CD14-positive monocyte (primary cell): ENCODE measurements at regions not wholly inside any gene's neighbourhood (a gene's known extent, or its start where the extent isn't known, plus 50 kb on each side); places are given as distances from the start of the nearest gene placed in this dataset.

Experiments
- DNase-seq, 3 donors: peaks; one replicate each; pipeline ENCODE4 v3.0.0-alpha.2; 2011 to 2022
- H2AFZ ChIP-seq: 2 replicates; pipeline ENCODE4 v1.6.0; 2012; ENCODE audit warnings: mild to moderate bottlenecking, low read depth, low read length, inconsistent platforms; ENCODE audit not compliant: insufficient read depth, poor library complexity, severe bottlenecking
- H3K27ac ChIP-seq, 2 donors: 1 replicate in 1 of 2; 2 replicates in 1 of 2; pipeline ENCODE4 v1.5.1; 2012 to 2013; ENCODE audit warnings: low read length in 2 of 2, control low read depth in 1 of 2, inconsistent platforms in 1 of 2, low read depth in 1 of 2, mild to moderate bottlenecking in 1 of 2
- H3K27me3 ChIP-seq, 2 donors: one replicate each; pipeline versions ENCODE4 v1.6.0 to v1.6.1; 2011 to 2013; ENCODE audit warnings: low read length in 2 of 2; ENCODE audit not compliant: control insufficient read depth in 2 of 2, insufficient read depth in 2 of 2
- H3K36me3 ChIP-seq, 2 donors: replicated peaks in 1 of 2; 1 replicate in 1 of 2; 2 replicates in 1 of 2; pipeline versions ENCODE4 v1.5.1 to v1.6.1; 2012 to 2013; ENCODE audit warnings: low read length in 2 of 2, control low read depth in 1 of 2, inconsistent platforms in 1 of 2, mild to moderate bottlenecking in 1 of 2; ENCODE audit not compliant: insufficient read depth in 2 of 2, control insufficient read depth in 1 of 2
- H3K4me1 ChIP-seq, 2 donors: 1 replicate in 1 of 2; 2 replicates in 1 of 2; pipeline versions ENCODE4 v1.5.1 to v1.6.1; 2012 to 2013; ENCODE audit warnings: low read length in 2 of 2, control low read depth in 1 of 2, inconsistent platforms in 1 of 2, mild to moderate bottlenecking in 1 of 2, moderate library complexity in 1 of 2; ENCODE audit not compliant: insufficient read depth in 2 of 2, control insufficient read depth in 1 of 2
- H3K4me2 ChIP-seq: replicated peaks from 2 replicates; pipeline ENCODE3; 2012; ENCODE audit warnings: low read length, moderate library complexity, mild to moderate bottlenecking; ENCODE audit not compliant: poor library complexity, severe bottlenecking; ENCODE audit errors: extremely low read depth
- H3K4me3 ChIP-seq, 3 experiments: fragments of 200-600 bp in 1 of 3; sonication (generic) in 1 of 3; replicated peaks in 1 of 3; 1 replicate in 2 of 3; 2 replicates in 1 of 3; pipeline ENCODE4 v1.5.1; 2011 to 2013; ENCODE audit warnings: low read length in 3 of 3, mild to moderate bottlenecking in 3 of 3, control low read depth in 2 of 3, low read depth in 2 of 3, inconsistent platforms in 1 of 3, moderate library complexity in 1 of 3
- H3K79me2 ChIP-seq: 2 replicates; pipeline ENCODE4 v1.6.0; 2012; ENCODE audit warnings: mild to moderate bottlenecking, control low read depth, inconsistent platforms, low read length, moderate library complexity; ENCODE audit not compliant: insufficient read depth
- H3K9ac ChIP-seq: 2 replicates; pipeline ENCODE4 v1.6.0; 2017; ENCODE audit warnings: low read length, mild to moderate bottlenecking; ENCODE audit not compliant: insufficient read depth, poor library complexity, severe bottlenecking
- H3K9me3 ChIP-seq, 2 donors: replicated peaks in 1 of 2; 1 replicate in 1 of 2; 2 replicates in 1 of 2; pipeline versions ENCODE4 v1.5.1 to v1.6.1; 2012 to 2013; ENCODE audit warnings: low read length in 2 of 2, control low read depth in 1 of 2; ENCODE audit not compliant: control insufficient read depth in 1 of 2, insufficient read depth in 1 of 2
- H4K20me1 ChIP-seq: 2 replicates; pipeline ENCODE4 v1.6.0; 2012; ENCODE audit warnings: mild to moderate bottlenecking, low read length, control low read depth, moderate library complexity; ENCODE audit not compliant: insufficient read depth
- H3K27ac Mint-ChIP-seq, 7 donors: one replicate each; pipeline ENCODE4 v1.8.0; 2020; ENCODE audit warnings: mild to moderate bottlenecking in 7 of 7, mixed read lengths in 7 of 7, moderate library complexity in 6 of 7, inconsistent platforms in 2 of 7
- H3K27me3 Mint-ChIP-seq, 3 donors: one replicate each; pipeline ENCODE4 v1.8.0; 2021 to 2022; ENCODE audit warnings: low read depth in 3 of 3, mild to moderate bottlenecking in 3 of 3, mixed read lengths in 3 of 3, moderate library complexity in 3 of 3, inconsistent platforms in 1 of 3
- H3K36me3 Mint-ChIP-seq, 2 donors: one replicate each; pipeline ENCODE4 v1.8.0; 2020; ENCODE audit warnings: mixed read lengths in 2 of 2, inconsistent platforms in 1 of 2, mild to moderate bottlenecking in 1 of 2
- H3K4me1 Mint-ChIP-seq: one replicate; pipeline ENCODE4 v1.8.0; 2020; ENCODE audit warnings: mild to moderate bottlenecking, mixed read lengths
- H3K4me3 Mint-ChIP-seq, 2 donors: one replicate each; pipeline ENCODE4 v1.8.0; 2020; ENCODE audit warnings: mild to moderate bottlenecking in 2 of 2, mixed read lengths in 2 of 2, moderate library complexity in 1 of 2
- H3K9me3 Mint-ChIP-seq, 7 donors: one replicate each; pipeline ENCODE4 v1.8.0; 2020 to 2022; ENCODE audit warnings: mixed read lengths in 7 of 7, mild to moderate bottlenecking in 6 of 7, moderate library complexity in 6 of 7, inconsistent platforms in 2 of 7
- WGBS: methylation state at CpG from one replicate; pipeline ENCODE4 v1.1.5; 2013; ENCODE audit warnings: missing lambda C conversion rate; ENCODE audit not compliant: insufficient coverage; 5-methylcytosine and 5-hydroxymethylcytosine counted together
- intact Hi-C, 2 donors: fragments of 100-400 bp; cut with micrococcal nuclease; formaldehyde crosslinking; loops; one replicate each; pipeline versions ENCODE4 v1.15.0 to v1.15.1; 2023
- TF ChIP-seq, protein P1 (sequence below): fragments of 200-600 bp; IDR thresholded peaks from one replicate; pipeline ENCODE4 v1.8.0; 2022; ENCODE audit warnings: antibody characterized with exemption, mild to moderate bottlenecking

DNA sequence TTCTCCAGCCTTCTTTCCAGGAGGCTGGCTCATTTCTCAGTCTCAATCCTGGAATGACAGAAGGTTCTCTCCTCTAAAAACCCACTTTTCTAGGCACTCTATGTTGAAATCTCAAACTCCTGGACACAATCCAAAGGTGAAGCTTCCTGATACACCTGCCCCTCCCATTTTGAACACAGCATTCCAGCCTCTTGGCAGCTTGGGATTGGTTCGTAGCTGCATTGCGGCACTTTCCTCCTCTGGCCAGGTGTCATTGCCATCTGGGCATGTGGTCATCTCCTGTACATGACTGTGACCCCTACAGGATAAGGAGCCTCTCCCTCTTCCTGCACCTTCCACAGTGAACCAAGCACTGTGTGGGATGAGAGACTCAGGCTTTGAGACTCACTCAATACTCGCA, 230.2 kb upstream of the B3GAT1 start:
- no peak overlapping the region for H2AFZ ChIP-seq
- H4K20me1 ChIP-seq, result no peaks in the 10 kb centered on the region
- no peaks in the 10 kb centered on the region for H3K4me1 ChIP-seq
- no peak overlapping the region for H3K9ac ChIP-seq
- H3K27me3 ChIP-seq, result no peaks in the 10 kb centered on the region
- H3K4me1 Mint-ChIP-seq, result no peaks in the 10 kb centered on the region
- H3K9me3 Mint-ChIP-seq, result no peaks in the 10 kb centered on the region
- H3K4me2 ChIP-seq, result no peak overlapping the region
- no peak overlapping the region for H3K27ac Mint-ChIP-seq
- DNase-seq, result no peak
- H3K4me3 Mint-ChIP-seq, result no peak overlapping the region
- no peaks in the 10 kb centered on the region for H3K79me2 ChIP-seq
- H3K9me3 ChIP-seq, result no peaks in the 10 kb centered on the region
- peaks cover 5 to 7% (median 7%) of the 10 kb centered on the region in 3 donors for H3K27me3 Mint-ChIP-seq
- TF ChIP-seq, protein P1, sequence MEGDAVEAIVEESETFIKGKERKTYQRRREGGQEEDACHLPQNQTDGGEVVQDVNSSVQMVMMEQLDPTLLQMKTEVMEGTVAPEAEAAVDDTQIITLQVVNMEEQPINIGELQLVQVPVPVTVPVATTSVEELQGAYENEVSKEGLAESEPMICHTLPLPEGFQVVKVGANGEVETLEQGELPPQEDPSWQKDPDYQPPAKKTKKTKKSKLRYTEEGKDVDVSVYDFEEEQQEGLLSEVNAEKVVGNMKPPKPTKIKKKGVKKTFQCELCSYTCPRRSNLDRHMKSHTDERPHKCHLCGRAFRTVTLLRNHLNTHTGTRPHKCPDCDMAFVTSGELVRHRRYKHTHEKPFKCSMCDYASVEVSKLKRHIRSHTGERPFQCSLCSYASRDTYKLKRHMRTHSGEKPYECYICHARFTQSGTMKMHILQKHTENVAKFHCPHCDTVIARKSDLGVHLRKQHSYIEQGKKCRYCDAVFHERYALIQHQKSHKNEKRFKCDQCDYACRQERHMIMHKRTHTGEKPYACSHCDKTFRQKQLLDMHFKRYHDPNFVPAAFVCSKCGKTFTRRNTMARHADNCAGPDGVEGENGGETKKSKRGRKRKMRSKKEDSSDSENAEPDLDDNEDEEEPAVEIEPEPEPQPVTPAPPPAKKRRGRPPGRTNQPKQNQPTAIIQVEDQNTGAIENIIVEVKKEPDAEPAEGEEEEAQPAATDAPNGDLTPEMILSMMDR, result no peak
- intact Hi-C loops, result no loop called here
- H3K36me3 Mint-ChIP-seq, result no peaks in the 10 kb centered on the region
- no peaks in the 10 kb centered on the region for H3K36me3 ChIP-seq
- 80% methylated on average over 2 of the region's 3 CpGs for WGBS
- H3K27ac ChIP-seq, result no peak overlapping the region
- H3K4me3 ChIP-seq, result no peak overlapping the region

DNA sequence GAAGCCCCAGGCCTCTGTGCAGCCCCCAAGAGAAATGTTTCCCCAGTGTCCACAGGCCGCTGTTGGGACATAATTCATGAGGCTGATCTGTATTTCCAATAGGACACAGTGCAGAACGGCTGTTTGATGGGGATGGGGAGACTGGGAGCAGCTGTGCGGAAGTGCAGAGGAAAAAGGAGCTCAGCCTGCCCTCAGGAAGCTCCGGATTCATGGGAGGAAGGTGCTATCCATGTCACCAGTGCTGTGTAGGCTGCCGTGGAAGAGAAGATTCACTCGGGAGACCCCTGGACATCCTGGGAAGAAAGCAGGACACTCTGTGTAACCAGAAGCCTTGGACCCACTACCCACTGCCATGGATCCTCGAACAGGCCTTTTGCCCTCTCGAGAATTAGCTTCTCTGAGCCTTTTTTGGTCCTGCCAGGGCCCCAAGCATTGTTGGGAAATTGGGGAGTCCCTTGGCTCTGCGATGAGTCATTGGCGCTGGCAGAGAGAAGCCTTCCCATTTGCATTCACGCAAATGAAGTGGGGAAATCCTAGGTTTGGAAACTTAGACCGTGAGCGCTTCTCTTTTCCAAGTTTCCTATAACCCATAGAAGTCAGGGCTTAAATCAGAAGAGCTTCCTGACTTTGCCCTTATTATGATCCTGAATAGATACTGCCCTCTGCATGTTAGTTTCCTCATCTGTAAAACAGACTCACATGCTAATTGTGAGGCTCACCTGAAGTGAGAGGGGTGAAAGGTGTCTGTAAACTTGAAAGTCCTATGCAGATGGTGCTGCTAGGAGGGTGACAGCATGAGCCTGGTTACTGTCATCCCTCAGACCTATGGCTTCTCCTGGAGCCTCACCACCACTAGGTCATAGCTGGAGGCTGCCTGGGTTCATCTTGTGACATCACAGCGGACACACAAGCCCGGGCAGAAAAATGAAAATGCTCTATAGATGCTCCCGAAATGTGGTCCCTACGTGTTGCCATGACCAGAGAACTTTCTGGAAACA, 229.2 kb upstream of the B3GAT1 start:
- TF ChIP-seq, protein P1, result no peak
- no peak overlapping the region for H3K27ac Mint-ChIP-seq
- Histone ChIP-seq H3K9me3 (no peaks in the 10 kb centered on the region), H4K20me1 (no peaks in the 10 kb centered on the region), H2AFZ (no peak overlapping the region), H3K27me3 (no peaks in the 10 kb centered on the region), H3K4me3 (no peak overlapping the region), H3K4me2 (no peak overlapping the region), H3K79me2 (no peaks in the 10 kb centered on the region), H3K4me1 (no peaks in the 10 kb centered on the region), H3K27ac (no peak overlapping the region), H3K9ac (no peak overlapping the region), H3K36me3 (no peaks in the 10 kb centered on the region)
- WGBS, result 81% methylated on average over 9 of the region's 17 CpGs
- no peak overlapping the region for H3K4me3 Mint-ChIP-seq
- no peaks in the 10 kb centered on the region for H3K9me3 Mint-ChIP-seq
- no peaks in the 10 kb centered on the region for H3K4me1 Mint-ChIP-seq
- H3K27me3 Mint-ChIP-seq, result peaks cover 4 to 7% (median 4%) of the 10 kb centered on the region in 3 donors
- no peaks in the 10 kb centered on the region for H3K36me3 Mint-ChIP-seq
- DNase-seq, result no peak
- intact Hi-C loops, result no loop called here
